Neuron (in vitro differentiated cells): ENCODE measurements at regions not wholly inside any gene's neighbourhood (a gene's known extent, or its start where the extent isn't known, plus 50 kb on each side); places are given as distances from the start of the nearest gene placed in this dataset.

Experiments
- H2AFZ ChIP-seq: one replicate; pipeline ENCODE4 v1.6.1; 2013; ENCODE audit warnings: low read depth, mild to moderate bottlenecking, inconsistent platforms, low read length, moderate library complexity
- H3K27me3 ChIP-seq: one replicate; pipeline ENCODE4 v1.6.1; 2013; ENCODE audit warnings: low read length; ENCODE audit not compliant: insufficient read depth
- H3K36me3 ChIP-seq: one replicate; pipeline ENCODE4 v1.6.1; 2013; ENCODE audit warnings: low read length; ENCODE audit not compliant: insufficient read depth
- H3K4me1 ChIP-seq: one replicate; pipeline ENCODE4 v1.6.1; 2013; ENCODE audit warnings: low read length; ENCODE audit not compliant: insufficient read depth
- H3K4me3 ChIP-seq: 2 replicates; pipeline ENCODE4 v1.5.1; 2013; ENCODE audit warnings: mild to moderate bottlenecking, low read length, moderate library complexity
- H3K9me3 ChIP-seq: one replicate; pipeline ENCODE4 v1.6.1; 2013; ENCODE audit warnings: low read length

GRCh38 chr3:18791182-18791581 lies 357.1 kb upstream of the KCNH8 start:
- H3K4me1 ChIP-seq: no peaks in the 10 kb centered on the region
- no peaks in the 10 kb centered on the region for H3K36me3 ChIP-seq
- H2AFZ ChIP-seq: no peak overlapping the region
- H3K4me3 ChIP-seq: no peak overlapping the region
- H3K27me3 ChIP-seq: no peaks in the 10 kb centered on the region
- H3K9me3 ChIP-seq: no peaks in the 10 kb centered on the region

- no peaks in the 10 kb centered on the region for H3K9me3 ChIP-seq
- H3K4me3 ChIP-seq: no peak overlapping the region
- H2AFZ ChIP-seq: no peak overlapping the region
- H3K27me3 ChIP-seq: no peaks in the 10 kb centered on the region
- no peaks in the 10 kb centered on the region for H3K4me1 ChIP-seq
- no peaks in the 10 kb centered on the region for H3K36me3 ChIP-seq
These were observed 357.9 kb upstream of the KCNH8 start for GRCh38 chr3:18790384-18790783.

GRCh38 chr3:18789734-18790133 lies 358.6 kb upstream of the KCNH8 start:
- H3K4me1 ChIP-seq: no peaks in the 10 kb centered on the region

GRCh38 chr3:18787441-18787840 lies 360.9 kb upstream of the KCNH8 start:
- H3K4me1 ChIP-seq: no peaks in the 10 kb centered on the region
- no peak overlapping the region for H2AFZ ChIP-seq
- H3K27me3 ChIP-seq: no peaks in the 10 kb centered on the region
- H3K9me3 ChIP-seq: no peaks in the 10 kb centered on the region
- no peaks in the 10 kb centered on the region for H3K36me3 ChIP-seq
- H3K4me3 ChIP-seq: no peak overlapping the region

More at GRCh38 chr3:18789734-18790133, 358.6 kb upstream of the KCNH8 start:
- Histone ChIP-seq H3K36me3 (no peaks in the 10 kb centered on the region), H2AFZ (no peak overlapping the region), H3K4me3 (no peak overlapping the region), H3K9me3 (no peaks in the 10 kb centered on the region), H3K27me3 (no peaks in the 10 kb centered on the region)

- Histone ChIP-seq H3K36me3 (no peaks in the 10 kb centered on the region), H3K9me3 (no peaks in the 10 kb centered on the region), H2AFZ (no peak overlapping the region), H3K4me3 (no peak overlapping the region), H3K4me1 (no peaks in the 10 kb centered on the region), H3K27me3 (no peaks in the 10 kb centered on the region)
These were observed 361.5 kb upstream of the KCNH8 start for GRCh38 chr3:18786650-18787323.

GRCh38 chr3:18782191-18782590 lies 357.1 kb upstream of the SATB1 start:
- H3K9me3 ChIP-seq: no peaks in the 10 kb centered on the region
- H3K27me3 ChIP-seq: no peaks in the 10 kb centered on the region
- no peaks in the 10 kb centered on the region for H3K36me3 ChIP-seq
- H3K4me3 ChIP-seq: no peak overlapping the region
- no peaks in the 10 kb centered on the region for H3K4me1 ChIP-seq
- H2AFZ ChIP-seq: no peak overlapping the region

GRCh38 chr3:18780959-18781358 lies 355.8 kb upstream of the SATB1 start:
- no peak overlapping the region for H2AFZ ChIP-seq
- no peaks in the 10 kb centered on the region for H3K27me3 ChIP-seq

GRCh38 chr3:18779704-18780103 lies 354.6 kb upstream of the SATB1 start:
- no peaks in the 10 kb centered on the region for H3K36me3 ChIP-seq
- H3K4me1 ChIP-seq: no peaks in the 10 kb centered on the region
- no peaks in the 10 kb centered on the region for H3K27me3 ChIP-seq
- H3K4me3 ChIP-seq: no peak overlapping the region
- H3K9me3 ChIP-seq: no peaks in the 10 kb centered on the region
- H2AFZ ChIP-seq: no peak overlapping the region

More at GRCh38 chr3:18780959-18781358, 355.8 kb upstream of the SATB1 start:
- Histone ChIP-seq H3K9me3 (no peaks in the 10 kb centered on the region), H3K36me3 (no peaks in the 10 kb centered on the region), H3K4me1 (no peaks in the 10 kb centered on the region), H3K4me3 (no peak overlapping the region)

GRCh38 chr3:18778598-18778997 lies 353.5 kb upstream of the SATB1 start:
- no peak overlapping the region for H3K4me3 ChIP-seq
- no peaks in the 10 kb centered on the region for H3K4me1 ChIP-seq
- H3K36me3 ChIP-seq: no peaks in the 10 kb centered on the region
- no peaks in the 10 kb centered on the region for H3K27me3 ChIP-seq
- H3K9me3 ChIP-seq: no peaks in the 10 kb centered on the region
- no peak overlapping the region for H2AFZ ChIP-seq

GRCh38 chr3:18778094-18778493 lies 353.0 kb upstream of the SATB1 start:
- no peaks in the 10 kb centered on the region for H3K36me3 ChIP-seq
- no peak overlapping the region for H2AFZ ChIP-seq
- no peaks in the 10 kb centered on the region for H3K9me3 ChIP-seq
- H3K4me1 ChIP-seq: no peaks in the 10 kb centered on the region
- no peak overlapping the region for H3K4me3 ChIP-seq
- H3K27me3 ChIP-seq: no peaks in the 10 kb centered on the region

- Histone ChIP-seq H3K4me1 (no peaks in the 10 kb centered on the region), H3K9me3 (no peaks in the 10 kb centered on the region), H3K4me3 (no peak overlapping the region), H2AFZ (no peak overlapping the region), H3K36me3 (no peaks in the 10 kb centered on the region), H3K27me3 (no peaks in the 10 kb centered on the region)
These were observed 350.4 kb upstream of the SATB1 start for GRCh38 chr3:18775501-18775900.

- Histone ChIP-seq H3K36me3 (no peaks in the 10 kb centered on the region), H3K27me3 (no peaks in the 10 kb centered on the region), H3K4me1 (no peaks in the 10 kb centered on the region), H2AFZ (no peak overlapping the region), H3K9me3 (no peaks in the 10 kb centered on the region), H3K4me3 (no peak overlapping the region)
These were observed 349.4 kb upstream of the SATB1 start for GRCh38 chr3:18774319-18775088.

GRCh38 chr3:18772699-18773305 lies 347.7 kb upstream of the SATB1 start:
- no peaks in the 10 kb centered on the region for H3K36me3 ChIP-seq
- H3K4me3 ChIP-seq: no peak overlapping the region
- H3K9me3 ChIP-seq: no peaks in the 10 kb centered on the region
- H3K4me1 ChIP-seq: no peaks in the 10 kb centered on the region
- no peak overlapping the region for H2AFZ ChIP-seq
- no peaks in the 10 kb centered on the region for H3K27me3 ChIP-seq
